Panc1 (cell line): ENCODE measurements at regions not wholly inside any gene's neighbourhood (a gene's known extent, or its start where the extent isn't known, plus 50 kb on each side); places are given as distances from the start of the nearest gene placed in this dataset.

Experiments
- CTCF ChIP-seq: fragments of 450-650 bp; IDR thresholded peaks from 2 replicates; pipeline ENCODE4 v1.5.1; 2017; ENCODE audit warnings: mild to moderate bottlenecking
- POLR2AphosphoS5 ChIP-seq: IDR thresholded peaks from 2 replicates; pipeline ENCODE4 v1.6.1; 2012; ENCODE audit warnings: mild to moderate bottlenecking, low read depth, low read length, moderate library complexity
- REST ChIP-seq, 2 experiments: IDR thresholded peaks; 2 replicates each; pipeline ENCODE4 v1.6.1; 2011 to 2012; ENCODE audit warnings: low read depth in 2 of 2, control low read depth in 1 of 2, low read length in 1 of 2, mild to moderate bottlenecking in 1 of 2, moderate library complexity in 1 of 2; ENCODE audit not compliant: insufficient read depth in 1 of 2
- SIN3A ChIP-seq: IDR thresholded peaks from 2 replicates; pipeline ENCODE4 v1.6.1; 2012; ENCODE audit warnings: low read depth, mild to moderate bottlenecking, low read length, moderate library complexity, borderline replicate concordance; ENCODE audit not compliant: insufficient read depth
- TCF7L2 ChIP-seq: IDR thresholded peaks from 2 replicates; pipeline ENCODE4 v1.6.1; 2011; ENCODE audit warnings: mild to moderate bottlenecking, low read depth, low read length, inconsistent platforms

GRCh38 chr1:219308367-219308766, 134.7 kb downstream of the LYPLAL1 start:
- TF ChIP-seq CTCF: no peak
- no peak for TF ChIP-seq SIN3A
- no peak for TF ChIP-seq POLR2AphosphoS5
- no peak for TF ChIP-seq TCF7L2
- TF ChIP-seq REST (IDR thresholded peaks at IDR 0.05; ENCODE audit: insufficient read depth in 1 of 2, low read depth in 2 of 2, low read length in 1 of 2): no peak
